ENCODE measurements at regions not wholly inside any gene's neighbourhood (a gene's known extent, or its start where the extent isn't known, plus 50 kb on each side); places are given as distances from the start of the nearest gene placed in this dataset.

DNA sequence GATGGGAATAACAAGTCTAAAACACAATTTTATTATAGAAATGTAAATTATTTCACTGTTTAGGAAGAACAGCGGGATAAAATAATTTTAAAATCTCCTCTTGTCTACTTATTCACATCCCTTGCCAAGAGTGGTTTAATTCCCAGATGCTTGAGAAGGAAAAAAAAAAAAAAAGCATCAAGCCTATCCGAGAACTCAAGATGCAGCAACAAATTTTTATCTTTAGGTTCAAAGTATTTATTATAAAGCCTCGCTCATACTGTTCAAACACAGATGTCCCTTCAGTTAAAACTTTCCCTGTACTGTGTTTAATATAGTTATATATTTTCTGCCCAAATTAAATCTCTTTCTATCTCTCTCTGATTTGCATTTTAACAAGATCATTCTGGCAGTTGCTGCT, 1615.8 kb downstream of the PLA2G4A start:
- no peak for TF ChIP-seq KDM5A (IDR thresholded peaks at IDR 0.05)
- TF ChIP-seq, protein P1, sequence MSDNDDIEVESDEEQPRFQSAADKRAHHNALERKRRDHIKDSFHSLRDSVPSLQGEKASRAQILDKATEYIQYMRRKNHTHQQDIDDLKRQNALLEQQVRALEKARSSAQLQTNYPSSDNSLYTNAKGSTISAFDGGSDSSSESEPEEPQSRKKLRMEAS (IDR thresholded peaks at IDR 0.05) = no peak
- no peak for TF ChIP-seq E2F6 (IDR thresholded peaks at IDR 0.05; ENCODE audit: borderline replicate concordance, low read depth)
- no peak for TF ChIP-seq CTCF (IDR thresholded peaks at IDR 0.05)
- TF ChIP-seq RAD21 (conservative IDR thresholded peaks at IDR 0.05 in 1 of 2, IDR thresholded peaks at IDR 0.05 in 1 of 2) = no peak
- no peak for TF ChIP-seq GATA3 (IDR thresholded peaks at IDR 0.05; ENCODE audit: borderline replicate concordance)
- TF ChIP-seq SMC3 (IDR thresholded peaks at IDR 0.05) = no peak
- TF ChIP-seq CHD2 (IDR thresholded peaks at IDR 0.05; ENCODE audit: low read length, partially characterized antibody) = no peak
- no peak for TF ChIP-seq EP300 (IDR thresholded peaks at IDR 0.05)
- TF ChIP-seq ZSCAN20 (CRISPR knock-in tag; IDR thresholded peaks at IDR 0.05) = no peak
- no peak for TF ChIP-seq POLR2A (IDR thresholded peaks at IDR 0.05; ENCODE audit: low read length)
- TF ChIP-seq, protein P2, sequence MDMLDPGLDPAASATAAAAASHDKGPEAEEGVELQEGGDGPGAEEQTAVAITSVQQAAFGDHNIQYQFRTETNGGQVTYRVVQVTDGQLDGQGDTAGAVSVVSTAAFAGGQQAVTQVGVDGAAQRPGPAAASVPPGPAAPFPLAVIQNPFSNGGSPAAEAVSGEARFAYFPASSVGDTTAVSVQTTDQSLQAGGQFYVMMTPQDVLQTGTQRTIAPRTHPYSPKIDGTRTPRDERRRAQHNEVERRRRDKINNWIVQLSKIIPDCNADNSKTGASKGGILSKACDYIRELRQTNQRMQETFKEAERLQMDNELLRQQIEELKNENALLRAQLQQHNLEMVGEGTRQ (IDR thresholded peaks at IDR 0.05) = no peak
- TF ChIP-seq HOXA7 (CRISPR knock-in tag; IDR thresholded peaks at IDR 0.05) = no peak
- TF ChIP-seq RFX5 (IDR thresholded peaks at IDR 0.05) = no peak

All from A549 (cell line).